Astrocyte of the spinal cord (primary cell): ENCODE measurements at regions not wholly inside any gene's neighbourhood (a gene's known extent, or its start where the extent isn't known, plus 50 kb on each side); places are given as distances from the start of the nearest gene placed in this dataset.

Experiments
- DNase-seq: peaks from one replicate; pipeline ENCODE4 v3.0.0; 2011; ENCODE audit warnings: low read depth, low spot score
- H3K4me3 ChIP-seq: 2 replicates; pipeline ENCODE4 v1.5.1; 2011; ENCODE audit warnings: low read depth, mild to moderate bottlenecking, low read length, moderate library complexity
- in situ Hi-C: cut with HindIII; loops from 2 replicates; pipeline ENCODE4 v1.10.0; 2017; ENCODE audit warnings: low sequenced_read_pairs
- TF ChIP-seq, protein P1 (sequence below): IDR thresholded peaks from 2 replicates; pipeline ENCODE4 v1.5.1; 2012; ENCODE audit warnings: low read depth, mild to moderate bottlenecking, low read length, inconsistent platforms

DNA sequence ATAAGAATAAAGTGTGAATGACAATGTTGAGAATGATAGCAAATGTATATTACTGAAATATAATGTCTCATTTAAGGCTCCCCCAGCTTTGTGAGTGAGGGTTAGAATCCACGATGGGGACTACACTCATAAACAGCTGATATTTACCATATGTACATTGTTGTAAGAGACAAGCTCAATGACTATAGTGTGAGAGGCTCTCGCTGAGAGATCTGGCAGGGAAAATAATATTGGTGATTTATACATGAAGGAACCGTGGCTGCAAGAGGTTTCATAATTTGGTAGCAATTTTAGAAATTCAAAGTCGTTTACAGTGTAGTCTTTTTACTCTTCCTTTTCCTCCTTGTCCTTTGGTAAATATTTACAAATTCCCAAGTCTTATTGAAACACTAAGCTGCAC lies 342.2 kb upstream of the AKR1E2 start:
- DNase-seq, result no peak
- in situ Hi-C loops, result no loop called here
- H3K4me3 ChIP-seq, result no peak overlapping the region
- TF ChIP-seq, protein P1, sequence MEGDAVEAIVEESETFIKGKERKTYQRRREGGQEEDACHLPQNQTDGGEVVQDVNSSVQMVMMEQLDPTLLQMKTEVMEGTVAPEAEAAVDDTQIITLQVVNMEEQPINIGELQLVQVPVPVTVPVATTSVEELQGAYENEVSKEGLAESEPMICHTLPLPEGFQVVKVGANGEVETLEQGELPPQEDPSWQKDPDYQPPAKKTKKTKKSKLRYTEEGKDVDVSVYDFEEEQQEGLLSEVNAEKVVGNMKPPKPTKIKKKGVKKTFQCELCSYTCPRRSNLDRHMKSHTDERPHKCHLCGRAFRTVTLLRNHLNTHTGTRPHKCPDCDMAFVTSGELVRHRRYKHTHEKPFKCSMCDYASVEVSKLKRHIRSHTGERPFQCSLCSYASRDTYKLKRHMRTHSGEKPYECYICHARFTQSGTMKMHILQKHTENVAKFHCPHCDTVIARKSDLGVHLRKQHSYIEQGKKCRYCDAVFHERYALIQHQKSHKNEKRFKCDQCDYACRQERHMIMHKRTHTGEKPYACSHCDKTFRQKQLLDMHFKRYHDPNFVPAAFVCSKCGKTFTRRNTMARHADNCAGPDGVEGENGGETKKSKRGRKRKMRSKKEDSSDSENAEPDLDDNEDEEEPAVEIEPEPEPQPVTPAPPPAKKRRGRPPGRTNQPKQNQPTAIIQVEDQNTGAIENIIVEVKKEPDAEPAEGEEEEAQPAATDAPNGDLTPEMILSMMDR, result no peak

DNA sequence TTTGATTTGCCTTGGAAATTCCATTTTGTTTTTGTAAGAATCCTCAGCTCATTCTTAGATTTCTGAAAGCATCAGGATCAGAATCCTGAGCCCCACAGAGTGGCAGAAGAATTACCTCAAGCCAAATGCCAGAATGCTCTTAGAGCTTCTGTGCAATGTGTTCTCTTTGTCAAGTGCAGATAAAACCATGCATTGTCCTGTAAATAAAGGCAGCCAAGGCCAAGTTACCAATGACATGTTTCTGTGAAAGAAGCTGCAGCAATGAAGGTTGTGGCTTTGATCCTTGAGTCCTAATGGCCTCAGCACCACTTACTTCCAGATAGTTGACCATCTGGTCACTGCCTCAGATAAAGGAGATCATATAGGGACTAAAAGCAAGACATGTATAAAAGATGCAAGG lies 343.3 kb upstream of the AKR1E2 start:
- in situ Hi-C loops, result no loop called here
- TF ChIP-seq, protein P1, result no peak
- no peak for DNase-seq
- no peak overlapping the region for H3K4me3 ChIP-seq

DNA sequence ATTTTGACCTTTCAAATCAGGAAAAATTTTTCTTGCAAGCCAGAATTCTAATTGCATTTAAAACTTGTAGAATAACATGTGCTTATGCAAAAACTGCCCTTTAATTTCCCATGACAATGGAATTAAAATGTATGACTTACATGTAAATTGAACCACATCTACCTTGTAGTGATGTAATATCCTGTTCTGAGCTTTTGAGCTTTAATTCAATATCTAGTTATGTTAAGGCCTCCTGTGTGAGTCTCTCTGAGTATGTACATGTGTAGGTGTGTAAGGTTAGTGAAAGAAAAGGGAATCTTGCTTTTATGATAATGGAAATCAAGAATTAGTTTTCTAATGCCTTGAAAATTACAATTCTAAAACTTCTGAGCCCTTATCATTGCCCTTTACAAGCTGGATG lies 344.8 kb upstream of the AKR1E2 start:
- in situ Hi-C loops, result no loop called here
- TF ChIP-seq, protein P1, result no peak
- no peak for DNase-seq
- H3K4me3 ChIP-seq, result no peak overlapping the region

DNA sequence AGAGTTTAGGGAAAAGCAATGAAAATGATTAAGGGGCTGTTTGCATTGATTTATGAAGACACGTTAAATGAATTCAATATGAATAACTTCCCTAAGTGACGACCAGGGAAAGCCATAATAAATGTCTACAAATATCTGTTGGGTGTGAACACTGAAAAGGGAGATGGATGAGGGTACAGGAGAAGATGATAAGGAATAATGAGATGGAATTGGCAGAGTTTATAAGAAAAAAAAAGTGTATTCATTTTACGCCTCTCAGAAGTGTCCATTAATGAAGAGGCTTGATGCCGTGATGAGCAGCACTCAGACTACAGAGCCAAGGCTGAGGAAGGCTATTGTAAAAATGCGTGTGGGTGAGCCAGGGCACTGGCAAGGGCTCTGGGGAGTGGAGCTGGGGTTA lies 346.7 kb upstream of the AKR1E2 start:
- DNase-seq, result no peak
- in situ Hi-C loops, result no loop called here

DNA sequence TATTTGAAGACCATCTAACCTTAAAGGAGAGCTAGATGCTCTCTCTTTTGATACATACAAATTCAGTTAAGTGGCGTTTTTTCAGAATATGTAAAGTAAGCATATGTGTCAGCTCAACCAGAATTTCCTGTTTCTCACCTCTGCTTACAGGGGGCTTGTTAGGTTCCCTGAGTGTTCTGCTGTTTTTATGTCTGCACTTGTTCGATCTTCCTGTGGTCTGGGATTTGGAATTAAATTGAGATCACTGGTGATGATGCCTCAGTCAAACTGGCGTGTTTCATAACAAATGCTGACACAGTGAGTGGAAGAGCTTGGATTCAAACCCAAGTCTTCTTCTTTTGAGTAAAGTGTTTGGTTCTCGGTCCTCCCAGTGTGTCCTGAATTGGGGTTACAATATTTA lies 348.3 kb upstream of the AKR1E2 start:
- no peak for DNase-seq
- no peak overlapping the region for H3K4me3 ChIP-seq
- TF ChIP-seq, protein P1, result no peak
- in situ Hi-C loops, result no loop called here

More for the DNA sequence above, 346.7 kb upstream of the AKR1E2 start:
- TF ChIP-seq, protein P1, result no peak
- H3K4me3 ChIP-seq, result no peak overlapping the region

DNA sequence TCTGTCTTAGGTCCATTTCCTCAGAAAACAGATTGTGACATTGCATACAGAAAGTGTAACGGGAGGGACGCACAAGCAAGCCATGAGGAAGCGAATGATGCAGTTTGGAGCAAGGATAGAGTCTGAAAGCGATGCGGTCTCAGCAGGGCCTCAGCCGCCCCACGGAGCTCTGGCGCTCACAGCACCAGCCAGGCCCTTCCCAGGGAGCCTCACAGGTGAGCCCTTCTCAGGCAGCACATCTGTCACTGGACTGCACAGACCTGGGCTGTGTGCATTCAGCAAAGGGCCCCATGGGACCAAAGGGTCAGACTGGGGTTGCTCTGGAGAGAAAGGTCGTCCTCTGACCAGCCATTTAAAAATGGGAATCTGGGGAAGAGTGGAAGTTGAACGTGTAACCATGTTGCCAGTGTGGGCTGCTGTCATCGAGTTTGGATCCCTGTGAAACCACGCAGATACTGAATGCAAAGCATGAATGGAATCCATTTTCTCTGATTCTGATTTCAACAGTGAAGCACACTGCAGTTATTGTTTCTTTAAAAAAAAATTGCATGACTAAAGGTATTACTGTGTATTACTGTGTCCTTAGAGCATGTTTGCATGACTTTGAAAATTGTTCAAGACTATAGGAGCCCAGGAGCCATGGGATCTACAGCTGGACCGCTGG lies 350.0 kb upstream of the AKR1E2 start:
- H3K4me3 ChIP-seq, result no peak overlapping the region
- no peak for DNase-seq
- TF ChIP-seq, protein P1, result no peak
- in situ Hi-C loops, result no loop called here

DNA sequence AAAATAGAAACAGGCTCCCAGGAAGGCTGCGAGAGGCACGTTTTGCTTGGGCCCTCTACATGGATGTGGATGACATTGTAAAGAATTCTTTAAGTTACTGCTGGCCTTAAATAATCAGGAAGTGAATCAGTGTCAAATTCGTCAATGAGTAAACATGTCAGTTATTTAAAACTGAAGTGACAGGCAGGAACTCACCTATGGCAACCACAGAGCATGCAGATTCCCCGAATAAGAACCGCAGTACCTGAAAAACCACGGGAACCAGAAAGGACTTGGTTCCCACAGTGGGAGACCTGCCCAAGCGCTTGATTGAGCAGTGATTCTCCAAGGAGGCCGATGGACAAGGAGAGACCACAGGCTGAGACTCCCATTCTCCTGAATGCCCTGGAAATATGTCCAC lies 351.2 kb upstream of the AKR1E2 start:
- in situ Hi-C loops, result no loop called here
- TF ChIP-seq, protein P1, result no peak
- no peak for DNase-seq
- H3K4me3 ChIP-seq, result no peak overlapping the region
